ENCODE measurements at regions not wholly inside any gene's neighbourhood (a gene's known extent, or its start where the extent isn't known, plus 50 kb on each side); places are given as distances from the start of the nearest gene placed in this dataset.
"Not testable (repeated sequence)": the region's sequence is repeated elsewhere in the genome, so short reads cannot be mapped to it uniquely, and the experiment has no call there.

DNA sequence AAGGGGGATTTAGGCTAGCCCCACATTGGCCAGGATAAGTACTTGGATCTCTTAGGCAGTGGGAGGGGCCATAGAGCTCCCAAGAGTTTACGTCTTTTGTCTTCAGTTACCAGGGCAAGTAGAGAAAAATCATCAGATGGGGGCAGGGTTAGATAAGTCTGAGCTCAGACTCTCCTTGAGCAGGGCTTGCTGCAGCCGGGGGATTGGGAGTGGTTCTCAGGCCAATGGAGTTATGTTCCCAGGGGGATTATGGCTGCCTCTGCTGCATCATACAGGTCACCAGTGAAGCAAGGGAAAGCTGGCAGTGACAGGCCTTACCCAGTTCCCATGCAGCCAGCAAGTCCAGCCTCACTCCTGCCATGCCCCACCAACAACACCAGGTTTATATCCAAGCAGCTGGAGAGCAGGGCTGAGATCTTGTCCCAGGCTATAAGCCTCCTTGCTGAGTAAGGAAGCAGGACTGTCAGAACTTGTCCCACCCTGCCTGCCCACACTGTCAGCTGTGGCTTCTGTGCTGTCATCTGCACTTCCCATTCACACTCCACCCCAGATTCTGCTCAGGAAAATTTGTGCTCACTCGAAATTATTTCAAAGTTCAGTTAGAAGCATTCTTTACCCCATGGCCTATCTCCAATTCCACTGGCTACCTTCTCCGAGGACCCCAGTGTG lies 215.3 kb downstream of the FAM43A start:
- ATAC-seq (ENCODE audit: low read depth) (no peak), DNase-seq (no peak)
- intact Hi-C loops (cut with micrococcal nuclease), result no loop called here
- no peaks in the 10 kb centered on the region for H3K36me3 ChIP-seq (replicated peaks in 1 of 2; ENCODE audit: control extremely low read depth in 1 of 2, control insufficient read depth in 1 of 2, extremely low read depth in 1 of 2, insufficient read depth in 2 of 2, low read length in 1 of 2)
- ChIA-PET POLR2A (interaction anchor here (0.6 kb wide), 1 partner anchor 149 kb away, joined by 4 read pairs; no protein-coding TSS in a partner anchor), CTCF (interaction anchor here (1.0 to 1.4 kb wide), 2 partner anchors 210 to 218 kb away, joined by 3 to 4 read pairs; no protein-coding TSS in a partner anchor)
- peaks cover 33% of the 10 kb centered on the region for H3K4me1 Mint-ChIP-seq
- no peak overlapping the region for H3K4me3 Mint-ChIP-seq
- peaks cover 4% of the 10 kb centered on the region for H3K27me3 Mint-ChIP-seq
- H3K27me3 ChIP-seq (replicated peaks in 1 of 4; ENCODE audit: control extremely low read depth in 1 of 4, control insufficient read depth in 3 of 4, insufficient read depth in 4 of 4, low read length in 3 of 4), result no peaks in the 10 kb centered on the region
- no peak overlapping the region for H3K9ac ChIP-seq (ENCODE audit: low read length)
- no peaks in the 10 kb centered on the region for H4K20me1 ChIP-seq (ENCODE audit: control insufficient read depth, insufficient read depth, low read length, poor library complexity, severe bottlenecking)
- H3K4me3 ChIP-seq (ENCODE audit: control extremely low read depth in 1 of 5, extremely low read depth in 1 of 5, insufficient read depth in 1 of 5, low read depth in 2 of 5, low read length in 4 of 5), result no peak overlapping the region
- no peaks in the 10 kb centered on the region for H3K79me2 ChIP-seq (ENCODE audit: control insufficient read depth, insufficient read depth, low read length)
- H3K27ac Mint-ChIP-seq, result no peak overlapping the region
- peaks cover 3% of the 10 kb centered on the region for H3K9me3 Mint-ChIP-seq (ENCODE audit: insufficient read depth)
- H2AFZ ChIP-seq (ENCODE audit: insufficient read depth, low read depth, low read length, poor library complexity, severe bottlenecking), result no peak overlapping the region
- H3K27ac ChIP-seq (ENCODE audit: low read length in 2 of 2), result no peak overlapping the region
- H3K4me1 ChIP-seq (ENCODE audit: control insufficient read depth in 2 of 2, insufficient read depth in 2 of 2, low read length in 2 of 2), result peaks cover 6 to 13% of the 10 kb centered on the region in 2 donors
- H3K4me2 ChIP-seq (replicated peaks; ENCODE audit: low read depth, low read length, poor library complexity, severe bottlenecking), result no peak overlapping the region
- WGBS (ENCODE audit: insufficient coverage), result 53% methylated on average over 4 of the region's 4 CpGs
- H3K9me3 ChIP-seq (ENCODE audit: control extremely low read depth in 1 of 3, control insufficient read depth in 2 of 3, insufficient read depth in 1 of 3, low read length in 2 of 3), result peaks cover 5 to 15% (median 9%) of the 10 kb centered on the region in 3 donors
- TF ChIP-seq, protein P1, sequence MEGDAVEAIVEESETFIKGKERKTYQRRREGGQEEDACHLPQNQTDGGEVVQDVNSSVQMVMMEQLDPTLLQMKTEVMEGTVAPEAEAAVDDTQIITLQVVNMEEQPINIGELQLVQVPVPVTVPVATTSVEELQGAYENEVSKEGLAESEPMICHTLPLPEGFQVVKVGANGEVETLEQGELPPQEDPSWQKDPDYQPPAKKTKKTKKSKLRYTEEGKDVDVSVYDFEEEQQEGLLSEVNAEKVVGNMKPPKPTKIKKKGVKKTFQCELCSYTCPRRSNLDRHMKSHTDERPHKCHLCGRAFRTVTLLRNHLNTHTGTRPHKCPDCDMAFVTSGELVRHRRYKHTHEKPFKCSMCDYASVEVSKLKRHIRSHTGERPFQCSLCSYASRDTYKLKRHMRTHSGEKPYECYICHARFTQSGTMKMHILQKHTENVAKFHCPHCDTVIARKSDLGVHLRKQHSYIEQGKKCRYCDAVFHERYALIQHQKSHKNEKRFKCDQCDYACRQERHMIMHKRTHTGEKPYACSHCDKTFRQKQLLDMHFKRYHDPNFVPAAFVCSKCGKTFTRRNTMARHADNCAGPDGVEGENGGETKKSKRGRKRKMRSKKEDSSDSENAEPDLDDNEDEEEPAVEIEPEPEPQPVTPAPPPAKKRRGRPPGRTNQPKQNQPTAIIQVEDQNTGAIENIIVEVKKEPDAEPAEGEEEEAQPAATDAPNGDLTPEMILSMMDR (IDR thresholded peaks at IDR 0.05), result no peak
- TF ChIP-seq EZH2 (IDR thresholded peaks at IDR 0.05; ENCODE audit: borderline replicate concordance, insufficient read depth, low read depth, low read length, poor library complexity, severe bottlenecking), result no peak

DNA sequence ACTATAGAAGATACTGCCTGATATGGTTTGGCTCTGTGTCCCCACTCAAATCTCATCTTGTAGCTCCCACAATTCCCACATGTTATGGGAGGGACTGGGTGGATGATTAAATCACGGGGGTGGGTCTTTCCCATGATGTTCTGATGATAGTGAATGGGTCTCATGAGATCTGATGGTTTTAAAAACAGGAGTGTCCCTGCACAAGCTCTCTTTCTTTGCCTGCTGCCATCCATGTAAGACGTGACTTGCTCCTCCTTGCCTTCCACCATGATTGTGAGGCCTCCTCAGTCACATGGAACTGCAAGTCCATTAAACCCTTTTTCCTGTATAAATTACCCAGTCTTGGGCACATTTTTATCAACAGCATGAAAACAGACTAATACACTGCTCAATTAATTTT lies 217.8 kb downstream of the FAM43A start:
- H3K27ac ChIP-seq (ENCODE audit: low read length in 2 of 2); H3K79me2 ChIP-seq (ENCODE audit: control insufficient read depth, insufficient read depth, low read length); H3K27me3 Mint-ChIP-seq; H3K9ac ChIP-seq (ENCODE audit: low read length); H3K4me3 Mint-ChIP-seq; H2AFZ ChIP-seq (ENCODE audit: insufficient read depth, low read depth, low read length, poor library complexity, severe bottlenecking); intact Hi-C loops (cut with micrococcal nuclease); H4K20me1 ChIP-seq (ENCODE audit: control insufficient read depth, insufficient read depth, low read length, poor library complexity, severe bottlenecking); H3K27me3 ChIP-seq (replicated peaks in 1 of 4; ENCODE audit: control extremely low read depth in 1 of 4, control insufficient read depth in 3 of 4, insufficient read depth in 4 of 4, low read length in 3 of 4); H3K4me2 ChIP-seq (replicated peaks; ENCODE audit: low read depth, low read length, poor library complexity, severe bottlenecking); CTCF ChIA-PET; POLR2A ChIA-PET; H3K36me3 ChIP-seq (replicated peaks in 1 of 2; ENCODE audit: control extremely low read depth in 1 of 2, control insufficient read depth in 1 of 2, extremely low read depth in 1 of 2, insufficient read depth in 2 of 2, low read length in 1 of 2); H3K9me3 Mint-ChIP-seq (ENCODE audit: insufficient read depth); H3K4me3 ChIP-seq (ENCODE audit: control extremely low read depth in 1 of 5, extremely low read depth in 1 of 5, insufficient read depth in 1 of 5, low read depth in 2 of 5, low read length in 4 of 5); DNase-seq; H3K27ac Mint-ChIP-seq; ATAC-seq (ENCODE audit: low read depth): not testable (repeated sequence)
- Histone ChIP-seq H3K4me1 (ENCODE audit: control insufficient read depth in 2 of 2, insufficient read depth in 2 of 2, low read length in 2 of 2) (peaks cover 6 to 11% of the 10 kb centered on the region in 2 donors), H3K9me3 (ENCODE audit: control extremely low read depth in 1 of 3, control insufficient read depth in 2 of 3, insufficient read depth in 1 of 3, low read length in 2 of 3) (peaks cover 5 to 15% (median 9%) of the 10 kb centered on the region in 3 donors)
- 100% methylated on average over 1 of the region's 2 CpGs for WGBS (ENCODE audit: insufficient coverage)
- H3K4me1 Mint-ChIP-seq, result peaks cover 20% of the 10 kb centered on the region

DNA sequence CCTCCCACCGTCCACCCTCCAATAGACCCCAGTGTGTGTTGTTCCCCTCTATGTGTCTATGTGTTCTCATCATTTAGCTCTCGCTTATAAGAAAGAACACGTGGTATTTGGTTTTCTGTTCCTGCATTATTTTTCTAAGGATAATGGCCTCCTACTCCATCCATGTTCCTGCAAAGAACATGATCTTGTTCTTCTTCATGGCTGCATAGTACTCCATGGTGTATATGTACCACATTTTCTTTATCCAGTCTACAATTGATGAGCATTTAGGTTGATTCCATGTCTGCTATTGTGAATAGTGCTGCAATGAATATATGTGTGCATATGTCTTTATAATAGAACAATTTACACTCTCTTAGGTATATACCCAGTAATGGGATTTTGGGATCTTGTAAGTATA lies 219.3 kb downstream of the FAM43A start:
- intact Hi-C loops (cut with micrococcal nuclease); CTCF ChIA-PET: not testable (repeated sequence)

More for the DNA sequence above, 219.3 kb downstream of the FAM43A start:
- H3K4me3 ChIP-seq (ENCODE audit: control extremely low read depth in 1 of 5, extremely low read depth in 1 of 5, insufficient read depth in 1 of 5, low read depth in 2 of 5, low read length in 4 of 5); H3K4me2 ChIP-seq (replicated peaks; ENCODE audit: low read depth, low read length, poor library complexity, severe bottlenecking); H4K20me1 ChIP-seq (ENCODE audit: control insufficient read depth, insufficient read depth, low read length, poor library complexity, severe bottlenecking); H3K27me3 Mint-ChIP-seq; H2AFZ ChIP-seq (ENCODE audit: insufficient read depth, low read depth, low read length, poor library complexity, severe bottlenecking); H3K27ac ChIP-seq (ENCODE audit: low read length in 2 of 2); H3K4me3 Mint-ChIP-seq; H3K9ac ChIP-seq (ENCODE audit: low read length); H3K9me3 Mint-ChIP-seq (ENCODE audit: insufficient read depth); H3K27me3 ChIP-seq (replicated peaks in 1 of 4; ENCODE audit: control extremely low read depth in 1 of 4, control insufficient read depth in 3 of 4, insufficient read depth in 4 of 4, low read length in 3 of 4); DNase-seq; H3K36me3 ChIP-seq (replicated peaks in 1 of 2; ENCODE audit: control extremely low read depth in 1 of 2, control insufficient read depth in 1 of 2, extremely low read depth in 1 of 2, insufficient read depth in 2 of 2, low read length in 1 of 2); POLR2A ChIA-PET; H3K9me3 ChIP-seq (ENCODE audit: control extremely low read depth in 1 of 3, control insufficient read depth in 2 of 3, insufficient read depth in 1 of 3, low read length in 2 of 3); H3K79me2 ChIP-seq (ENCODE audit: control insufficient read depth, insufficient read depth, low read length); ATAC-seq (ENCODE audit: low read depth); H3K27ac Mint-ChIP-seq: not testable (repeated sequence)
- WGBS (ENCODE audit: insufficient coverage), result 100% methylated on average over 1 of the region's 3 CpGs
- peaks cover 6 to 11% of the 10 kb centered on the region in 2 donors for H3K4me1 ChIP-seq (ENCODE audit: control insufficient read depth in 2 of 2, insufficient read depth in 2 of 2, low read length in 2 of 2)
- H3K4me1 Mint-ChIP-seq, result peaks cover 20% of the 10 kb centered on the region

Measured in B cell (primary cell).